ENCODE measurements at regions not wholly inside any gene's neighbourhood (a gene's known extent, or its start where the extent isn't known, plus 50 kb on each side); places are given as distances from the start of the nearest gene placed in this dataset.

- in situ Hi-C loops (cut with HindIII; ENCODE audit: low sequenced_read_pairs) = no loop called here
Measured at GRCh38 chr11:112770487-112770886, 190.7 kb upstream of the NCAM1 start.

GRCh38 chr11:112771851-112772250 is 189.4 kb upstream of the NCAM1 start:
- in situ Hi-C loops (cut with HindIII; ENCODE audit: low sequenced_read_pairs) = no loop called here

- in situ Hi-C loops (cut with HindIII; ENCODE audit: low sequenced_read_pairs) = no loop called here
Measured at GRCh38 chr11:112773264-112773663, 188.0 kb upstream of the NCAM1 start.

GRCh38 chr11:112776834-112777233 is 184.4 kb upstream of the NCAM1 start:
- in situ Hi-C loops (cut with HindIII; ENCODE audit: low sequenced_read_pairs) = no loop called here

GRCh38 chr11:112777283-112777751 is 183.9 kb upstream of the NCAM1 start:
- in situ Hi-C loops (cut with HindIII; ENCODE audit: low sequenced_read_pairs) = no loop called here

- in situ Hi-C loops (cut with HindIII; ENCODE audit: low sequenced_read_pairs) = no loop called here
Measured at GRCh38 chr11:112778091-112778876, 182.9 kb upstream of the NCAM1 start.

GRCh38 chr11:112778877-112779266 is 182.3 kb upstream of the NCAM1 start:
- in situ Hi-C loops (cut with HindIII; ENCODE audit: low sequenced_read_pairs) = no loop called here

GRCh38 chr11:112780351-112781087 is 180.7 kb upstream of the NCAM1 start:
- in situ Hi-C loops (cut with HindIII; ENCODE audit: low sequenced_read_pairs) = no loop called here

GRCh38 chr11:112783945-112784322 is 177.3 kb upstream of the NCAM1 start:
- in situ Hi-C loops (cut with HindIII; ENCODE audit: low sequenced_read_pairs) = no loop called here

- in situ Hi-C loops (cut with HindIII; ENCODE audit: low sequenced_read_pairs) = no loop called here
Measured at GRCh38 chr11:112784323-112785073, 176.7 kb upstream of the NCAM1 start.

GRCh38 chr11:112785149-112785548 is 176.1 kb upstream of the NCAM1 start:
- in situ Hi-C loops (cut with HindIII; ENCODE audit: low sequenced_read_pairs) = no loop called here

- in situ Hi-C loops (cut with HindIII; ENCODE audit: low sequenced_read_pairs) = no loop called here
Measured at GRCh38 chr11:112785719-112786118, 175.5 kb upstream of the NCAM1 start.

GRCh38 chr11:112786196-112786595 is 175.0 kb upstream of the NCAM1 start:
- in situ Hi-C loops (cut with HindIII; ENCODE audit: low sequenced_read_pairs) = no loop called here

GRCh38 chr11:112786886-112787530 is 174.2 kb upstream of the NCAM1 start:
- in situ Hi-C loops (cut with HindIII; ENCODE audit: low sequenced_read_pairs) = no loop called here

- in situ Hi-C loops (cut with HindIII; ENCODE audit: low sequenced_read_pairs) = no loop called here
Measured at GRCh38 chr11:112789481-112789880, 171.7 kb upstream of the NCAM1 start.

- in situ Hi-C loops (cut with HindIII; ENCODE audit: low sequenced_read_pairs) = no loop called here
Measured at GRCh38 chr11:112790286-112790685, 170.9 kb upstream of the NCAM1 start.

GRCh38 chr11:112792070-112792469 is 169.2 kb upstream of the NCAM1 start:
- in situ Hi-C loops (cut with HindIII; ENCODE audit: low sequenced_read_pairs) = no loop called here

- in situ Hi-C loops (cut with HindIII; ENCODE audit: low sequenced_read_pairs) = no loop called here
Measured at GRCh38 chr11:112793416-112793815, 167.8 kb upstream of the NCAM1 start.

GRCh38 chr11:112794331-112794846 is 166.8 kb upstream of the NCAM1 start:
- in situ Hi-C loops (cut with HindIII; ENCODE audit: low sequenced_read_pairs) = no loop called here

- in situ Hi-C loops (cut with HindIII; ENCODE audit: low sequenced_read_pairs) = no loop called here
Measured at GRCh38 chr11:112795142-112795815, 165.9 kb upstream of the NCAM1 start.

Measured in endothelial cell of hepatic sinusoid (primary cell).